Panc1 (cell line): ENCODE measurements at regions not wholly inside any gene's neighbourhood (a gene's known extent, or its start where the extent isn't known, plus 50 kb on each side); places are given as distances from the start of the nearest gene placed in this dataset.

Experiments used
- ATAC-seq: fragments of 200-7000 bp; cut with Tn5 transposase; 2 replicates; pipeline ENCODE4 v1.9.1; 2020; ENCODE audit warnings: mild to moderate bottlenecking, moderate library complexity
- BruUV-seq: library from RNA; stranded (reverse); fragments of 400-500 nt; replicated peaks from 2 replicates; lab custom pipeline; 2021; lab: Mats Ljungman, UMichigan
- CTCF ChIA-PET: fragments of 300-600 bp; sonication (Branson Sonifier 250); formaldehyde crosslinking; loops from one replicate; lab custom pipeline; 2022; ENCODE audit warnings: antibody characterized with exemption; lab: Charles Lee
- POLR2A ChIA-PET: fragments of 300-600 bp; sonication (Branson Sonifier 250); formaldehyde crosslinking; loops from one replicate; lab custom pipeline; 2022; ENCODE audit warnings: antibody characterized with exemption; lab: Charles Lee
- DNase-seq: peaks from one replicate; pipeline ENCODE4 v3.0.0-alpha.2; 2010; ENCODE audit warnings: low read depth, low spot score
- H3K27ac ChIP-seq: 2 replicates; pipeline ENCODE4 v1.5.1; 2011; ENCODE audit warnings: mild to moderate bottlenecking, low read length, inconsistent platforms
- H3K27me3 ChIP-seq: fragments of 200-500 bp; sonication (Bioruptor generic); 2 replicates; pipeline ENCODE4 v1.6.0; 2014; ENCODE audit warnings: low read length, inconsistent platforms; ENCODE audit not compliant: control insufficient read depth, insufficient read depth
- H3K36me3 ChIP-seq: fragments of 200-500 bp; sonication (Bioruptor generic); 2 replicates; pipeline ENCODE4 v1.5.1; 2014; ENCODE audit warnings: inconsistent platforms, mild to moderate bottlenecking, low read length, moderate library complexity; ENCODE audit not compliant: control insufficient read depth, insufficient read depth
- H3K4me1 ChIP-seq: 2 replicates; pipeline ENCODE4 v1.5.1; 2011; ENCODE audit warnings: inconsistent platforms, mild to moderate bottlenecking, low read length, moderate library complexity; ENCODE audit not compliant: control insufficient read depth, insufficient read depth
- H3K4me3 ChIP-seq, 2 experiments: 2 replicates each; pipeline ENCODE4 v1.5.1; 2011 to 2012; ENCODE audit warnings: low read depth in 2 of 2, low read length in 2 of 2, mild to moderate bottlenecking in 2 of 2, inconsistent platforms in 1 of 2, moderate library complexity in 1 of 2
- H3K9me3 ChIP-seq: fragments of 200-500 bp; sonication (Bioruptor generic); 2 replicates; pipeline ENCODE4 v1.5.1; 2014; ENCODE audit warnings: low read depth, mild to moderate bottlenecking, inconsistent platforms, low read length, moderate library complexity; ENCODE audit not compliant: control insufficient read depth, insufficient read depth
- CTCF ChIP-seq: fragments of 450-650 bp; IDR thresholded peaks from 2 replicates; pipeline ENCODE4 v1.5.1; 2017; ENCODE audit warnings: mild to moderate bottlenecking
- POLR2AphosphoS5 ChIP-seq: IDR thresholded peaks from 2 replicates; pipeline ENCODE4 v1.6.1; 2012; ENCODE audit warnings: mild to moderate bottlenecking, low read depth, low read length, moderate library complexity
- SIN3A ChIP-seq: IDR thresholded peaks from 2 replicates; pipeline ENCODE4 v1.6.1; 2012; ENCODE audit warnings: low read depth, mild to moderate bottlenecking, low read length, moderate library complexity, borderline replicate concordance; ENCODE audit not compliant: insufficient read depth
- TCF7L2 ChIP-seq: IDR thresholded peaks from 2 replicates; pipeline ENCODE4 v1.6.1; 2011; ENCODE audit warnings: mild to moderate bottlenecking, low read depth, low read length, inconsistent platforms
- in situ Hi-C: cut with HindIII; loops from 2 replicates; pipeline ENCODE4 v1.10.0; 2016; ENCODE audit warnings: low sequenced_read_pairs, low pct_unique_long_range_greater_than_20kb
- intact Hi-C: fragments of 100-400 bp; cut with micrococcal nuclease; formaldehyde crosslinking; loops from one replicate; pipeline ENCODE4 v1.10.0; 2022; ENCODE audit not compliant: unreplicated experiment
- TF ChIP-seq, protein P1 (sequence below), 2 experiments: IDR thresholded peaks; 2 replicates each; pipeline ENCODE4 v1.6.1; 2011 to 2012; ENCODE audit warnings: low read depth in 2 of 2, control low read depth in 1 of 2, low read length in 1 of 2, mild to moderate bottlenecking in 1 of 2, moderate library complexity in 1 of 2; ENCODE audit not compliant: insufficient read depth in 1 of 2

- ChIA-PET POLR2A (no interaction called here), CTCF (no interaction called here)
- Histone ChIP-seq H3K27ac (no peak overlapping the region), H3K4me1 (no peaks in the 10 kb centered on the region), H3K9me3 (no peaks in the 10 kb centered on the region), H3K4me3 (no peak overlapping the region), H3K27me3 (no peaks in the 10 kb centered on the region), H3K36me3 (no peaks in the 10 kb centered on the region)
- DNase-seq (no peak), ATAC-seq (no peak; the same call in 1 of the 2 replicates)
- intact Hi-C loops, result no loop called here
- BruUV-seq, result no TSS peak
- in situ Hi-C loops, result no loop called here
- TF ChIP-seq, protein P1, sequence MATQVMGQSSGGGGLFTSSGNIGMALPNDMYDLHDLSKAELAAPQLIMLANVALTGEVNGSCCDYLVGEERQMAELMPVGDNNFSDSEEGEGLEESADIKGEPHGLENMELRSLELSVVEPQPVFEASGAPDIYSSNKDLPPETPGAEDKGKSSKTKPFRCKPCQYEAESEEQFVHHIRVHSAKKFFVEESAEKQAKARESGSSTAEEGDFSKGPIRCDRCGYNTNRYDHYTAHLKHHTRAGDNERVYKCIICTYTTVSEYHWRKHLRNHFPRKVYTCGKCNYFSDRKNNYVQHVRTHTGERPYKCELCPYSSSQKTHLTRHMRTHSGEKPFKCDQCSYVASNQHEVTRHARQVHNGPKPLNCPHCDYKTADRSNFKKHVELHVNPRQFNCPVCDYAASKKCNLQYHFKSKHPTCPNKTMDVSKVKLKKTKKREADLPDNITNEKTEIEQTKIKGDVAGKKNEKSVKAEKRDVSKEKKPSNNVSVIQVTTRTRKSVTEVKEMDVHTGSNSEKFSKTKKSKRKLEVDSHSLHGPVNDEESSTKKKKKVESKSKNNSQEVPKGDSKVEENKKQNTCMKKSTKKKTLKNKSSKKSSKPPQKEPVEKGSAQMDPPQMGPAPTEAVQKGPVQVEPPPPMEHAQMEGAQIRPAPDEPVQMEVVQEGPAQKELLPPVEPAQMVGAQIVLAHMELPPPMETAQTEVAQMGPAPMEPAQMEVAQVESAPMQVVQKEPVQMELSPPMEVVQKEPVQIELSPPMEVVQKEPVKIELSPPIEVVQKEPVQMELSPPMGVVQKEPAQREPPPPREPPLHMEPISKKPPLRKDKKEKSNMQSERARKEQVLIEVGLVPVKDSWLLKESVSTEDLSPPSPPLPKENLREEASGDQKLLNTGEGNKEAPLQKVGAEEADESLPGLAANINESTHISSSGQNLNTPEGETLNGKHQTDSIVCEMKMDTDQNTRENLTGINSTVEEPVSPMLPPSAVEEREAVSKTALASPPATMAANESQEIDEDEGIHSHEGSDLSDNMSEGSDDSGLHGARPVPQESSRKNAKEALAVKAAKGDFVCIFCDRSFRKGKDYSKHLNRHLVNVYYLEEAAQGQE (IDR thresholded peaks at IDR 0.05; ENCODE audit: insufficient read depth in 1 of 2, low read depth in 2 of 2, low read length in 1 of 2), result no peak
- TF ChIP-seq POLR2AphosphoS5, result no peak
- TF ChIP-seq TCF7L2, result no peak
- no peak for TF ChIP-seq CTCF
- no peak for TF ChIP-seq SIN3A
These were observed 823.1 kb downstream of the EPHA4 start for GRCh38 chr2:220748875-220749479.

DNA sequence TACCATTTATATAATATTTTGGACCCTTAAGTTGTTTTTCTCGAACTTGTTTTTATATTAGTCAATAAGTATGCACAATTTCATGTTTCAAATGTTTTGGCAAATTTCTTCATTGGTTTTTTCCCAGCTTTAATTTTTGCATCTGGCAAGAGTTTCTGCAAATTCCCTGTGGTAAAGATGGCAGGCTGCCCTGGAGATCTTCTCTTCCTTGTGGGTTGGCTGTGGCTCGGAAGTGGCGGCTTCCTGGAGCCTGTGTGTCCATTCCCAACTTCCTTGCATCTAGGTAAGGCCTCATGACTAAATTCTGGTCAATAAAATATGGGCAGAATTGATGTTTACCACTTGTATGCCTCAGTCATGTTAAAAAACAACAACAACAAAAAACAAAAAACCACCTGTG, 818.6 kb downstream of the EPHA4 start:
- intact Hi-C loops, result no loop called here
- no peak for ATAC-seq
- BruUV-seq, result no TSS peak
- no peaks in the 10 kb centered on the region for H3K27me3 ChIP-seq
- H3K4me1 ChIP-seq, result no peaks in the 10 kb centered on the region
- CTCF ChIA-PET, result no interaction called here
- no peaks in the 10 kb centered on the region for H3K36me3 ChIP-seq
- TF ChIP-seq SIN3A (no peak), POLR2AphosphoS5 (no peak), TCF7L2 (no peak), CTCF (no peak)
- TF ChIP-seq, protein P1 (IDR thresholded peaks at IDR 0.05; ENCODE audit: insufficient read depth in 1 of 2, low read depth in 2 of 2, low read length in 1 of 2), result no peak
- no peak overlapping the region for H3K27ac ChIP-seq
- no peak for DNase-seq
- H3K4me3 ChIP-seq, result no peak overlapping the region
- H3K9me3 ChIP-seq, result no peaks in the 10 kb centered on the region
- in situ Hi-C loops, result no loop called here
- POLR2A ChIA-PET, result no interaction called here
